NCI-H2107 treated with DMSO at 0.1 percent for 48 hours (cell line): ENCODE measurements at regions not wholly inside any gene's neighbourhood (a gene's known extent, or its start where the extent isn't known, plus 50 kb on each side); places are given as distances from the start of the nearest gene placed in this dataset.

ENCODE experiments used
- DNase-seq: peaks from one replicate; lab custom pipeline; 2025; ENCODE audit not compliant: unreplicated experiment; lab: John Stamatoyannopoulos, UW

DNA sequence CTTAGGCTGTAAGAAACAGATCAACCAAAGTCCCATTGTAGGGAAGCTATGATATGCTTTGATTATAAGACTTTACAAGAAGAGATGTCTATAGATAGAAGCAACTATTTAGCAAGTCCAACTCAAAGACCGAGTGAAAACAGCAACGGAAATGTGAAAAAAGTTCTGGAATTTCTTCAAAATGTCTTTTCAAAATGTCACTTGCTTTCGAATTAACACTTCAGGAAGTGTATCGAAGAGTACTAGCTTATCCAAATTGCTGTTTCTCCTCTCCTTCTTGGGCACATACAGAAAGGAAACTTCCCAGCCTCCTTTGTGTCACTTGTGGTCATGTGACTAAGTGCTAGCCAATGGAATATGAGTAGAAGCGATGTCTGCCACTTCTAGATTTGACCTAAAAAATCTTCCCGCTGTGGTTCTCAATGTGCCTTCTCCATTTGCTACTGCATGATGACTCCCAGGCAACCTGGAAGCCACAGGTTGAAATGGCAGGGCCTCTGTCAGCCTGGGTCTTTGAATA, 89.9 kb downstream of the TSEN15 start:
- no peak for DNase-seq

GRCh38 chr1:184143449-184143848, 91.9 kb downstream of the TSEN15 start:
- DNase-seq, result no peak

DNA sequence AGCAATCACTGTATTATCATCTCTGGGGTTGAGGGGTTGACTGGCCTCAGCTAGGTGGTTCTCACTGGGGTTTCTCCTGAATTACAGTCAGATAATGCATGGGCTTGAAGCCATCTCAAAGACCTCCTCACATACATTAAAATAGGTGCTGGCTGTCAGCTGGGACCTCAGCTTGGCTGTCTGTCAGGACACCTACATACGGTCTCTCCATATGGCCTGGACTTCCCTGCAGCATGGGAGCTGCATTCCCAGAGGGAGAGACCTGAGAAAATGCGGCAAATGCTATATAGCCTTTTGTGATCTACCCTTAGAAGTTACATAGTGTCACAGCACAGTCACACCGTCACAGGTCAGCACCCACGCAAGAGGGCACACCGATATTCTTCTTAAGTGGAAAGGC, 93.6 kb downstream of the TSEN15 start:
- DNase-seq, result no peak

- no peak for DNase-seq
Measured at GRCh38 chr1:184146202-184146601, 94.7 kb downstream of the TSEN15 start.

DNA sequence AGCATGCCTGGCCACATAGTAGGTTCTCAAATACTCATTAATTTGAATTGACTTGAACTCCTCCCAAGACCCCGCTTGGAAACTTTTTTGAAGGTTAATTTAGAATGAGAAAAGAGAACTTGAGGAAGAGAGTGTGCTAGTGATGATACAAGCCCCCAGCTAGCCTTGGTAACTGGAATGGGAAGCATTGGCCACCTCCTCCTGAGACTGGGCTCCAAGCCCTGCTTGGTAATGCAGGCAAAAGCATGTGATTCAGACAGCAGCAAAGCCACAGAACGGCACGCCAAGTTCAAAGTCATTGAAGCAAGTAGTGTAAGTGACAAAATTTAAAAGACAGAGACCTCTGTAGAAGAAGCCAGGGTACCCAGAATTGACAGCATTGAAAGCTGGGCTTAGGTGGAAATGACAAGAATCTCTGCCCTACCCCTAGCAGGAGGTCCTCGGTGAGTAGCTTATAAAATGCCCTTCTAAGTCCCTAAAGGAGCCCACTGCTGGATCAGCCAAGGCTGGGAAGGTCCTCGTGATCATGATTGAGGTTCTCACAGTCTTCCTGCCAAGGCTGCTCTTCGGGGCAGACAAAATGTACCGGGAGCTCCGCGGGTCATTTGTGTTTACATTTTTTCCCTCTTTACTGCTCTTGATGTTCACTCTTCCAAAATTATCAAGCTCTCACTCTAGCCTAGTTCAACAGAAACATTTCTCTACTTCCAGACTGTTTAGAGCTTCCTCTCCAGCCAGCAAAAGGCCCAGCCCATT, 99.4 kb downstream of the TSEN15 start:
- no peak for DNase-seq

DNA sequence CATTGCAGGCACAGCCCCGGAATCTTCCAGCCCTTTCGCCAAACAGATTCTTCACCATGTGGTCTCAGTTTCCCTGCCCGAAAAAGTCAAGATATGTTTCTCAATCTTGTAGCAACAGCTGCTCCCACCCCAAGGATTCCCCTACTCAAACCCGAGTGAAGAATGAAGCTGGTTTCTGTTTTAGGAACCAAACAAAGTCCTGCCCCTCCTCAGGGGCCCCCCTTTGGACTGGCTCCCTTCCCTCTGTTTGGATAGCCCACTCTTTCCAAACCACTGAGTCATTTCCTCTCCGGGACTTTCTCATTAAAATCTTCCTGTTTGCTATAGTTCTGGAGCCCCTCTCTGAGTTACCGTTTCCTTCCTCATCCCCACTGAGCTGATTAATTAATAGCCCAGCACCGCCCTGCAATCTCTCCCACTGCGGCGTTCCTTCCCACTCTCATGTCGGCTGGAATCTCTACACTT, 100.9 kb downstream of the TSEN15 start:
- no peak for DNase-seq

GRCh38 chr1:184152974-184153373, 101.4 kb downstream of the TSEN15 start:
- DNase-seq, result no peak

DNA sequence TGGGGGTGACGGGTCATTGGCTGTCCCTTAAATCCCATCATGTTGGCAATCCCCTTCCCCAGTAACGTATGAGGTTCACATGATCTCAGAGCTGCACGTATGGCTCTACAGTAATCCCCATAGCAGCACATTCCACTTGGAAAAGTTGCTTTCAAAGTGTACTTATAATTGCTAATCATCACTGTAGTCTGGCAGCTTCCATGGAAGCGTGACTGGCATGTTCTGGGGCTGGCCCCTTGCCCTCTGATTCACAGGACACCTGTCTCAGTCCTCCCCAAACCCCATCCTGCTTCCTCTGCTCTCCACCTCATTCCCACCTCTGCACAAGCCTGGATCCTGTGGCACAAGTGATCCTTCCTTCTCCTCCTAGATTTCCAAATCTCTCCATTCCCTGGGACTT, 102.2 kb downstream of the TSEN15 start:
- DNase-seq, result no peak

GRCh38 chr1:184156521-184157393, 105.2 kb downstream of the TSEN15 start:
- no peak for DNase-seq

GRCh38 chr1:184157394-184157742, 105.8 kb downstream of the TSEN15 start:
- no peak for DNase-seq

GRCh38 chr1:184158896-184159681, 107.6 kb downstream of the TSEN15 start:
- no peak for DNase-seq

GRCh38 chr1:184160236-184160635, 108.7 kb downstream of the TSEN15 start:
- no peak for DNase-seq

GRCh38 chr1:184161071-184161698, 109.7 kb downstream of the TSEN15 start:
- no peak for DNase-seq

- no peak for DNase-seq
Measured at GRCh38 chr1:184162281-184162680, 110.8 kb downstream of the TSEN15 start.

DNA sequence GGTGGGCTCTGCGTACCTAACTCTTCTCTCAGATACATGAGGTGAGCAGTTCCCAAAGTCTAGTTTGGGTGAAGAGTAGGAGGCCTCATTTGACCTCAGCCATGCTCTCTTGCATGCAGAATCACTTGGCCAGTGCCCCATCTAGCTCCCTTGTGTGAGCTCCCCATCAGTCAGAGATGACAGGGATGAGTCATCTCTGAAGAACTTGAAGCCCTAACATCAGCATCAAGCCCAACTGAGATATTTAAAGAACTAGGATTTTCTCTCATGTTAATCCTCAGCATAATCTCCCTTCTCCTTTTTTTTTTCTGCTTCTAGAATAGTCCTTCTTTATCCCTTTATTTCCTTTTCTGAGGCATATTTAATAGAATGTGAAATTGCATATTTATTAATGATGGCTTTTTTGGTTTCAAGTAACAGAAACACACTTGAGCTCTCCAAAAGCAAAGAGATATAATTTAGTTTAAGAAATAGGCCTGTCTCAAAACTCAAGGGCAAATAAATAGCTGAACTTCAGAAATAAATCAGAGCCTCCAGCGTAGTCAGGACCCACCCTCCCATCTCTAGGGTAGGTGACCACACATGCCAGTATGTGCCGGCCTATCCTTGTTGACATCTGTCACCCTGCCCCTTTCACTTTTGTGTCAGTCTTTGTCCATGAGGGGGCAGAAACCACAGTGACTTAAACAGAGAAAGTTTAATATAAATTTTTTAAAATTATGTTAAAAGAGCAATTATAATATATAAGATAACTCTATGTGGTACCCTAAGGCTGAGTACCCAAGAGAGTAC, 112.3 kb downstream of the TSEN15 start:
- no peak for DNase-seq

DNA sequence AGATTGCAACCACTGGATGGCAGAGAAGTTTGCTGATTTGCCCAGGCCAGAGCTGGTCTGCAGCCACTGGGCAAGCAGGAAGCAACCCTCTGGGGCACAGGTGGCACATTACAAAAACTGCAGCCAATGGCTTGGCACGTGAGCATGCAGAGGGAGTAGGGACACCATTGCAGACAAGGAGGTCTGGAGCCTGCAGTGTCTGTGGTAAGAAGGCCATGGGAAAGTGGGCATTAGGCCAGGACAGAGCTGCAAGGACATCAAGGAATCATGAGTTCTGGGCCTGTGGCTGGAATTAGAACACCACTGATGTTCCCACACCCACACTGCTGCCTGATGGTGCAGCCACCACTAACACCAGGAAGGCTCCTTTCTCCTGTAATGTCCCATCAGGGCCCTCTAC, 113.0 kb downstream of the TSEN15 start:
- no peak for DNase-seq

- DNase-seq, result no peak
Measured at GRCh38 chr1:184166485-184166884, 115.0 kb downstream of the TSEN15 start.

GRCh38 chr1:184167352-184167751, 115.8 kb downstream of the TSEN15 start:
- no peak for DNase-seq

GRCh38 chr1:184170719-184171118, 119.2 kb downstream of the TSEN15 start:
- DNase-seq, result no peak

GRCh38 chr1:184176058-184176457, 124.5 kb downstream of the TSEN15 start:
- no peak for DNase-seq
